ENCODE measurements at regions not wholly inside any gene's neighbourhood (a gene's known extent, or its start where the extent isn't known, plus 50 kb on each side); places are given as distances from the start of the nearest gene placed in this dataset.

- no peaks in the 10 kb centered on the region for H3K36me3 ChIP-seq
- H3K4me1 ChIP-seq = no peaks in the 10 kb centered on the region
These were observed 763.9 kb upstream of the GRM7 start for GRCh38 chr3:6097021-6097420.

GRCh38 chr3:6097556-6097955 is 763.4 kb upstream of the GRM7 start:
- no peaks in the 10 kb centered on the region for H3K36me3 ChIP-seq
- TF ChIP-seq POLR2AphosphoS5 (IDR thresholded peaks at IDR 0.05) (no peak), CTCF (IDR thresholded peaks at IDR 0.05) (no peak), POLR2A (IDR thresholded peaks at IDR 0.05) (no peak)

More at GRCh38 chr3:6097021-6097420, 763.9 kb upstream of the GRM7 start:
- H3K9me3 ChIP-seq = no peaks in the 10 kb centered on the region
- no peak overlapping the region for H3K27ac ChIP-seq
- TF ChIP-seq CTCF (IDR thresholded peaks at IDR 0.05) = no peak
- no peak for TF ChIP-seq POLR2A (IDR thresholded peaks at IDR 0.05)
- TF ChIP-seq POLR2AphosphoS5 (IDR thresholded peaks at IDR 0.05) = no peak
- H3K27me3 ChIP-seq = no peaks in the 10 kb centered on the region
- no peak for DNase-seq (ENCODE audit: low spot score in 2 of 2)
- no peak overlapping the region for H3K4me3 ChIP-seq
- intact Hi-C loops (cut with DNase I; ENCODE audit: low total_unique reads) = no loop called here

GRCh38 chr3:6098516-6099157 is 762.3 kb upstream of the GRM7 start:
- Histone ChIP-seq H3K36me3 (no peaks in the 10 kb centered on the region), H3K9me3 (no peaks in the 10 kb centered on the region), H3K4me1 (no peaks in the 10 kb centered on the region), H3K27me3 (no peaks in the 10 kb centered on the region), H3K27ac (no peak overlapping the region), H3K4me3 (no peak overlapping the region)
- no peak for DNase-seq (ENCODE audit: low spot score in 2 of 2)
- TF ChIP-seq POLR2AphosphoS5 (IDR thresholded peaks at IDR 0.05) (no peak), CTCF (IDR thresholded peaks at IDR 0.05) (no peak), POLR2A (IDR thresholded peaks at IDR 0.05) (no peak)
- intact Hi-C loops (cut with DNase I; ENCODE audit: low total_unique reads) = no loop called here

More at GRCh38 chr3:6097556-6097955, 763.4 kb upstream of the GRM7 start:
- Histone ChIP-seq H3K9me3 (no peaks in the 10 kb centered on the region), H3K4me3 (no peak overlapping the region), H3K27ac (no peak overlapping the region), H3K4me1 (no peaks in the 10 kb centered on the region), H3K27me3 (no peaks in the 10 kb centered on the region)
- no peak for DNase-seq (ENCODE audit: low spot score in 2 of 2)
- intact Hi-C loops (cut with DNase I; ENCODE audit: low total_unique reads) = no loop called here

- intact Hi-C loops (cut with DNase I; ENCODE audit: low total_unique reads) = no loop called here
- no peak for DNase-seq (ENCODE audit: low spot score in 2 of 2)
- Histone ChIP-seq H3K4me3 (no peak overlapping the region), H3K4me1 (no peaks in the 10 kb centered on the region), H3K9me3 (no peaks in the 10 kb centered on the region), H3K27ac (no peak overlapping the region), H3K36me3 (no peaks in the 10 kb centered on the region), H3K27me3 (no peaks in the 10 kb centered on the region)
- TF ChIP-seq CTCF (IDR thresholded peaks at IDR 0.05) (no peak), POLR2A (IDR thresholded peaks at IDR 0.05) (no peak), POLR2AphosphoS5 (IDR thresholded peaks at IDR 0.05) (no peak)
These were observed 761.3 kb upstream of the GRM7 start for GRCh38 chr3:6099458-6100075.

GRCh38 chr3:6105187-6105586 is 755.7 kb upstream of the GRM7 start:
- intact Hi-C loops (cut with DNase I; ENCODE audit: low total_unique reads) = no loop called here
- no peaks in the 10 kb centered on the region for H3K9me3 ChIP-seq
- no peaks in the 10 kb centered on the region for H3K27me3 ChIP-seq
- H3K36me3 ChIP-seq = no peaks in the 10 kb centered on the region
- DNase-seq (ENCODE audit: low spot score in 2 of 2) = no peak
- H3K4me1 ChIP-seq = no peaks in the 10 kb centered on the region
- H3K27ac ChIP-seq = no peak overlapping the region
- TF ChIP-seq POLR2A (IDR thresholded peaks at IDR 0.05) (no peak), CTCF (IDR thresholded peaks at IDR 0.05) (no peak), POLR2AphosphoS5 (IDR thresholded peaks at IDR 0.05) (no peak)
- no peak overlapping the region for H3K4me3 ChIP-seq
